ENCODE measurements at regions not wholly inside any gene's neighbourhood (a gene's known extent, or its start where the extent isn't known, plus 50 kb on each side); places are given as distances from the start of the nearest gene placed in this dataset.

DNA sequence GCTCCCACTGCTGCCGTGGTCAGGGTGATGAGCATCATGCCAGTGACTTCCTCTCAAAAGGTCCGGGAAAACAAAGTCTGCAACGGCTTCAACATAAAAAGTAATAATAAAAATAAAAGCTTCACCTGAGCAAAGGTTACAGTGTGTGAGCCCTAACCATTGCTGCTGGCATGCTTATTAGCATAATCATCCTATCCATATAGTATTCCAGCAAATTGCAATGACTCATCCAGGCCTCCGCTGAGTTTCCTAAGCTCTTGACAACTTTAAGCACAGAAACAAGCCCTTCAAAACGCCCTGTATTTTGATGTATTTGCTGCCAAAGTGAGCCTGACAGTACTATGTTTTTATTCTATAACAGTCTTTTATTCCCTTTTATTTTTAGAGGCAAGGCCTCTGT, 100.5 kb downstream of the AASDH start:
- DNase-seq (ENCODE audit: low read depth in 2 of 2), result no peak

GRCh38 chr4:56283375-56283774, 103.9 kb downstream of the AASDH start:
- DNase-seq (ENCODE audit: low read depth in 2 of 2), result no peak

- no peak for DNase-seq (ENCODE audit: low read depth in 2 of 2)
Observed at GRCh38 chr4:56282004-56282403, 105.3 kb downstream of the AASDH start.

DNA sequence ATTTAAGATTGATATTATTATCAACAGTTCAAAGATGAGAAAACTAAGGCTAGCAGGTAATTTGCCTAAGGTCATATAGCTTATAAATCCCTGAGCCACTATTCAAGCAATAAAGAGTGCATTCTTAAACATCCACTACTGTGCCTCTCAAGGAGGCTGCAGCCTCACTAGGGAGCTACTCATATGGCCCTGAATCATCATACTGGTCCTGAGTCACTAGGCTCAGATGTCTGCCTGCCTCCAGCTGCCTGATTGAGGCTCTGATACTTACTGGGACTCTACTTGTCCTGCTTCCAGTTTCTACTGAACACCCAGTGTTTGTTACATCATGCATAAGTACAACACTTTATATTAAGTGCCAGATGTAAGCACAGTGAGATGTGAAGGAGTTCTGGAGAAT, 110.7 kb downstream of the AASDH start:
- no peak for DNase-seq (ENCODE audit: low read depth in 2 of 2)

DNA sequence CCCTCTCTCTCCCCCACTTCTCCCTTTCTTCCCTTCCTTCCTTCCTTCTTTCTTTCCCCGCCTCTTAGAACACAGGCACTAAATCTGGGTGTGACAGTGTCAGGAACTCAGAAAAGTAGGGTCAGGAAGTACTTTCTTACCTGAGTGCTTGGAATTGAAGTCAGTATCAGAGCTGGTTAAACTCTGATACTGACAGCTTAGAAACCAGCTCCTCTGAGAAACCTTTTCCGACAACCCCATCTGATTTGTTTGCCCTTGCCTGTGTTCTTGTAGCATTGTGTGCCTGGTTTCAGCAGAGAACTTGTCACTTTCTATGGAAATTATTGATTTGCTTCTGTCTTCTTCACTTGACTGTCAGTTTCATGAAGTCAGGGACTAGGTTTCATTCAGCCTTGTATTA, 113.9 kb downstream of the AASDH start:
- no peak for DNase-seq (ENCODE audit: low read depth in 2 of 2)

- DNase-seq (ENCODE audit: low read depth in 2 of 2), result no peak
Observed at GRCh38 chr4:56272927-56273326, 114.4 kb downstream of the AASDH start.

DNA sequence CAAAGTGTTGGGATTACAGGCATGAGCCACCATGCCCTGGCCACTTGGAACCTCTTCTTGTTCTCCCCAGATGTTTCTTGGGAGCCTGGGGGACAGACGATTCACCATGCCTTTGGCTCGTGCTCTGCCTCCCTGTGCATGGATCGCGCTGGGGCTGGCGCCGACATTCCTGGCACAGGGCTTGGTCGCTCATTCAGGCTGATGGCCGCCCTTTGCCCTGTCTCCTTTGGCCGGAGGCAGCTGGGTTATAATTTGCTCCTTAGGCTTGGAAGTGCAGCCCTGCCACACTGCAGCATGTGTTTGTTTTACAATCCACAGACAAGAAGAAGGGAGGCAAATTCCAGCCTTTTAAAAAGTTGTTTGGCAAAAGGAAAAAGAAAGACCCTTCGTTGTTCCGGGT, 115.3 kb downstream of the AASDH start:
- DNase-seq (ENCODE audit: low read depth in 2 of 2), result no peak

GRCh38 chr4:56271131-56271530, 116.2 kb downstream of the AASDH start:
- DNase-seq (ENCODE audit: low read depth in 2 of 2), result no peak

DNA sequence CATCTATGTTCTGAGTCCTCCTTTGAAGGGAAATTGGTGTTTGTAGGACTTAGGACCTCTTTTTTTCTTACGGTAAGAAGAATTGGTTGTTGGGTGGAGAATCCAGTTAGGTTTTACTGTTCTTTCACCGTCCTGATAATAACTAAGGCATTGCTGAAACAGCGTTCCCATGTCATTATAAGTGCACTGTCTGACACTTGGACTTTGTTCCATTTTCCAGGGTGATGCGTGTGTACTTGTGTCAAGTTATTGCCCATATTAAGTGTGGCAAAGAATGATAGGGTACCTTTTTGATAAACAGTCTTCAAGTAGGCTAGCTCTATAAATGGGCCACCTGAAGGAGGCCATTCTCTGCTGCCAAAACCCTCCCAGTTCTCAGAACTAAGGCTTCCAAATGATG, 119.7 kb downstream of the AASDH start:
- DNase-seq (ENCODE audit: low read depth in 2 of 2), result no peak

- DNase-seq (ENCODE audit: low read depth in 2 of 2), result no peak
Observed at GRCh38 chr4:56264873-56265272, 122.4 kb downstream of the AASDH start.

- DNase-seq (ENCODE audit: low read depth in 2 of 2), result peak; percentile 42 to 47
Observed at GRCh38 chr4:56261027-56261426, 126.3 kb downstream of the AASDH start.

- DNase-seq (ENCODE audit: low read depth in 2 of 2), result no peak
Observed at GRCh38 chr4:56260320-56260719, 127.0 kb downstream of the AASDH start.

GRCh38 chr4:56259655-56260054, 127.6 kb downstream of the AASDH start:
- DNase-seq (ENCODE audit: low read depth in 2 of 2), result no peak

- DNase-seq (ENCODE audit: low read depth in 2 of 2), result no peak
Observed at GRCh38 chr4:56255820-56256219, 131.5 kb downstream of the AASDH start.

- no peak for DNase-seq (ENCODE audit: low read depth in 2 of 2)
Observed at GRCh38 chr4:56253666-56254305, 133.5 kb downstream of the AASDH start.

DNA sequence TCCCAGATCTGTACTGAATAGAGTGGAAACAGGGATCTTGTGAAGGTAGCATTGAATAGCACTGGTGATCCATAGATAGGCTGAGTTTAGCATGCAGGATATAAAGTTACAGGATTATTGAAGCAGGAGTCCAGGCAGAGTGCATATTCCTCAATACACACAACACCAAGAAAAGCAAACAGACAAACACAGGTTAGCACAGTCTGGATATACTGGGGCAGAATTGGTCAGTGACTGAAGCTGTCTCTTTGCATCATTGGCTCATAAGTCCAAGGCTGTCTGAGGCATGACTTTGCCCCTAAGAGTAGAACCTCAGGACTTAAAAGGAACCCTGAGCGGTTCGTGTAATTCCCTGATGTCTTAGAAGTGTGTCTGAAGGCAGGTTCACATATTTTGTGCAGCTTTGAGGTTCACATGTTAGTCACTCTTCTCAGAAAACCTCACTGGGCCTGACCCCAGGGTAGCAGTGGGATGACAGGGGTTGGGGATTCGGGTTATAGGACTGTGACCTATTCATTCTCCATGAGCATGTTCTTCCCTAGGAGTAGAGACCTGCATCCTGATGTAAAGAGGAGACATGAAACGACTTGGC, 134.6 kb downstream of the AASDH start:
- no peak for DNase-seq (ENCODE audit: low read depth in 2 of 2)

DNA sequence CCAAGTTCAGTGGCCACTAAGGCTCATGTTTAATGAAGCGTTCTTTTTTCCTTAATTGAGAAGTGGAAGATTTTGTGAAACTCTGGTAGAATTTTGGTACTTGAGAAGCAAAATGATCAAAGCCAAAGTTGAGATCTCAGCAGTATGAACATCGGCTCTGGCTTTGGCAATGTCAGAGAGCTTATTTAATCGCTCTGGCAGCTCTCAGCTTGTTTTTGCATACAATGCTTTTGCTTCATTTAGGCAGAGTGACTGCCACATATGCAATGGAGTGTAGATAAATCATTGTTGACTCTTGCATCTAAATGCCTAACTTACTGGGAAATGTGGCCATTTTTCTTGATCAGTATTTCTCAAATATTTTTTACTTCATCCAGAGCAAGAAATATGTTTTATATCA, 135.7 kb downstream of the AASDH start:
- no peak for DNase-seq (ENCODE audit: low read depth in 2 of 2)

GRCh38 chr4:56250776-56251175, 136.5 kb downstream of the AASDH start:
- no peak for DNase-seq (ENCODE audit: low read depth in 2 of 2)

GRCh38 chr4:56247646-56248045, 139.6 kb downstream of the AASDH start:
- DNase-seq (ENCODE audit: low read depth in 2 of 2), result no peak

- DNase-seq (ENCODE audit: low read depth in 2 of 2), result no peak
Observed at GRCh38 chr4:56246233-56246610, 141.1 kb downstream of the AASDH start.

DNA sequence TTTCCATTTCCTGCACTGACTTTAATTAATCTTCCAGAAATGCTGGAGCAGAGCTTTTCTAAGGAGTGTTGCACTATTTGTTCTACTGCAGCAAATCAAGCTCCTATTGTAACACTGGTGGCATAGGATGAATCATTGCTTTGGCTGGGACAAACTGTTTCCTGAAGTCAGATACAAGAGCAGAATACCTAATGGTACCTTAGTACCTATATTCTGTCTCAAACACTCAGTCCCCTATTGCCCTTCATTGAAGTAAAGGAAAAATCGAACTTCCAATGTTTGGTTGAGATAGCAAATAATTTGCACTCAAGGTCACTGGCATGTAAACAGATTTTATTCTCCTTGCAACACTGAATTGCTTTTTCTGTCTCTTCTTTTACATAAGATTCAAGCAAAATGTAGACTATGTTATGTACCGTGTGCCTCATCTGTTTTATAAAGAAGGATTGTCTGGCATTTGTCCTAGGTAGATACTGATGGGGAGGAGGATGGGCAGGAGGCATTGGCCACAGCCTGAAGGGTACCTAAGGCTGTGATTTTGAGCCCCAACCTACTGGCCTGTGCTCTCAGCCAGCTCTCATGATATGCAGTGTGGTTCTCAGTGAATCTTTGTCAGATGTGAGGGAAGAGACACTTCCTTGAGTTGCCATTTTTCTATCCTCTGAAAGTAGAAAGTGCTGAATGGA, 141.6 kb downstream of the AASDH start:
- no peak for DNase-seq (ENCODE audit: low read depth in 2 of 2)

GRCh38 chr4:56244681-56245080, 142.6 kb downstream of the AASDH start:
- DNase-seq (ENCODE audit: low read depth in 2 of 2), result no peak

GRCh38 chr4:56243107-56243506, 144.2 kb downstream of the AASDH start:
- DNase-seq (ENCODE audit: low read depth in 2 of 2), result no peak
